ENCODE measurements at regions not wholly inside any gene's neighbourhood (a gene's known extent, or its start where the extent isn't known, plus 50 kb on each side); places are given as distances from the start of the nearest gene placed in this dataset.

DNA sequence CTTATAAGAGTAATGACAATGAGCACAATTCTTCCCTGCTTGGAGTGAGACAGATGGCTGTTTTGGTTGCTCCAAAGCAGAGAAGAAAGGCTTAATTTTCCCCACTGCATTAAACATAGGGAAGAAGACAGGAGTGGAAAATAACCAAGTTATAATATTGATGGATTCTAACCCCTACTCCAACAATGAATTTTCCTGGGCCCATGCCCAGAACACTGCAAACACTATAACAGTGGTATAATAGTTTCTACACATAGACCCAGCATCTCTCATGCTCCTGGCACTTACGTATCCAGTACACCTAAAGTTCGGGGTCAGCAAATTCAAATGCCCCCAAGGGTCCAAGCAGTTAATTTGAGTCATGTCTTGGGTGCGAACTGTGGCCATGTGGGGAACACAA is 613.4 kb downstream of the PLCL1 start (continued):
- TF ChIP-seq, protein P1, sequence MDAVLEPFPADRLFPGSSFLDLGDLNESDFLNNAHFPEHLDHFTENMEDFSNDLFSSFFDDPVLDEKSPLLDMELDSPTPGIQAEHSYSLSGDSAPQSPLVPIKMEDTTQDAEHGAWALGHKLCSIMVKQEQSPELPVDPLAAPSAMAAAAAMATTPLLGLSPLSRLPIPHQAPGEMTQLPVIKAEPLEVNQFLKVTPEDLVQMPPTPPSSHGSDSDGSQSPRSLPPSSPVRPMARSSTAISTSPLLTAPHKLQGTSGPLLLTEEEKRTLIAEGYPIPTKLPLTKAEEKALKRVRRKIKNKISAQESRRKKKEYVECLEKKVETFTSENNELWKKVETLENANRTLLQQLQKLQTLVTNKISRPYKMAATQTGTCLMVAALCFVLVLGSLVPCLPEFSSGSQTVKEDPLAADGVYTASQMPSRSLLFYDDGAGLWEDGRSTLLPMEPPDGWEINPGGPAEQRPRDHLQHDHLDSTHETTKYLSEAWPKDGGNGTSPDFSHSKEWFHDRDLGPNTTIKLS (IDR thresholded peaks at IDR 0.05; ENCODE audit: borderline replicate concordance, low read depth): no peak
- TF ChIP-seq SNRNP70 (optimal IDR thresholded peaks at IDR 0.05; ENCODE audit: low read depth, low read length) (no peak), ZFX (CRISPR knock-in tag; IDR thresholded peaks at IDR 0.05) (no peak)

DNA sequence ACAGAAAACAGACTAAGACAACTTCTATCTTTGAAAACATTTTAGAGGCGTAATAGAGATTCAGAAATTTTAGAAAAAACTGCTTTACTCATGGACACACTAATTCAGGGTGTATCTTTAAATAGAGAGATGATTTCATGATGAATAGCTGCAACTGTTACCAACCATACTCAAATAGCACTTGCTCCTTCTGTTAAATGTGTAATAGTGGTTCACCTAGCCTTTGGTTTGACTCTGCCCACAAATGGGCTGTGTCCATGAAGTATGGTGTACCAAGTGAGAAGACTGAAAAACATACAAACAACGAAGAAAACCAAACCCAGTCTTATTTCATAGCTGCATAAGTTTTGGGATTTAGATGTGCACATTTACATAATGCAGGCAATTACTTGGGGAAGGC is 610.6 kb downstream of the PLCL1 start:
- Histone ChIP-seq H2AFZ (ENCODE audit: low read depth, low read length) (no peak overlapping the region), H3K9me1 (ENCODE audit: control insufficient read depth, insufficient read depth, low read length) (no peaks in the 10 kb centered on the region), H3K4me1 (replicated peaks in 1 of 2; ENCODE audit: control insufficient read depth in 2 of 2, insufficient read depth in 2 of 2, low read length in 2 of 2) (no peaks in the 10 kb centered on the region), H3K9me3 (replicated peaks; ENCODE audit: control insufficient read depth, insufficient read depth, low read depth, low read length) (no peaks in the 10 kb centered on the region), H3K9ac (ENCODE audit: insufficient read depth in 1 of 2, low read depth in 2 of 2, low read length in 2 of 2) (no peak overlapping the region), H3K4me3 (no peak overlapping the region), H3K36me3 (ENCODE audit: control insufficient read depth, insufficient read depth, low read length) (no peaks in the 10 kb centered on the region), H3K79me2 (ENCODE audit: control insufficient read depth, insufficient read depth, low read length) (no peaks in the 10 kb centered on the region), H4K20me1 (replicated peaks; ENCODE audit: control insufficient read depth, insufficient read depth, low read length) (no peaks in the 10 kb centered on the region), H3K27me3 (ENCODE audit: control insufficient read depth in 2 of 2, insufficient read depth in 2 of 2, low read length in 2 of 2) (no peaks in the 10 kb centered on the region), H3K27ac (ENCODE audit: extremely low read depth, low read depth, low read length) (no peak overlapping the region), H3K4me2 (ENCODE audit: insufficient read depth, low read length) (no peak overlapping the region)
- DNase-seq (ENCODE audit: extremely low read depth in 1 of 4, low spot score in 3 of 4): no peak
- WGBS (ENCODE audit: insufficient coverage, low coverage, missing lambda C conversion rate): 0% methylated on average over 2 of the region's 2 CpGs
- in situ Hi-C loops (cut with MboI): no loop called here
- BruUV-seq (replicated peaks): no TSS peak
- ChIA-PET CTCF (ENCODE audit: low intra/inter-chr PET ratio) (no interaction called here), POLR2A (no interaction called here)
- FAIRE-seq: no peak
- ATAC-seq: no peak
- intact Hi-C loops (cut with micrococcal nuclease): no loop called here
- no peak for TF ChIP-seq U2AF2 (optimal IDR thresholded peaks at IDR 0.05; ENCODE audit: low read depth, low read length)
- TF ChIP-seq ZNF354B (CRISPR knock-in tag; IDR thresholded peaks at IDR 0.05): no peak
- no peak for TF ChIP-seq ZNF75A (CRISPR knock-in tag; IDR thresholded peaks at IDR 0.05)
- TF ChIP-seq, protein P2, sequence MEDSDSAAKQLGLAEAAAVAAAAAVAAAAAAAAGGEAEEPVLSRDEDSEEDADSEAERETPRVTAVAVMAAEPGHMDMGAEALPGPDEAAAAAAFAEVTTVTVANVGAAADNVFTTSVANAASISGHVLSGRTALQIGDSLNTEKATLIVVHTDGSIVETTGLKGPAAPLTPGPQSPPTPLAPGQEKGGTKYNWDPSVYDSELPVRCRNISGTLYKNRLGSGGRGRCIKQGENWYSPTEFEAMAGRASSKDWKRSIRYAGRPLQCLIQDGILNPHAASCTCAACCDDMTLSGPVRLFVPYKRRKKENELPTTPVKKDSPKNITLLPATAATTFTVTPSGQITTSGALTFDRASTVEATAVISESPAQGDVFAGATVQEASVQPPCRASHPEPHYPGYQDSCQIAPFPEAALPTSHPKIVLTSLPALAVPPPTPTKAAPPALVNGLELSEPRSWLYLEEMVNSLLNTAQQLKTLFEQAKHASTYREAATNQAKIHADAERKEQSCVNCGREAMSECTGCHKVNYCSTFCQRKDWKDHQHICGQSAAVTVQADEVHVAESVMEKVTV (CRISPR knock-in tag; IDR thresholded peaks at IDR 0.05): no peak
- no peak for TF ChIP-seq POLR2G (IDR thresholded peaks at IDR 0.05; ENCODE audit: low read depth, low read length)
- TF ChIP-seq NBN (IDR thresholded peaks at IDR 0.05; ENCODE audit: low read depth): no peak
- TF ChIP-seq, protein P3, sequence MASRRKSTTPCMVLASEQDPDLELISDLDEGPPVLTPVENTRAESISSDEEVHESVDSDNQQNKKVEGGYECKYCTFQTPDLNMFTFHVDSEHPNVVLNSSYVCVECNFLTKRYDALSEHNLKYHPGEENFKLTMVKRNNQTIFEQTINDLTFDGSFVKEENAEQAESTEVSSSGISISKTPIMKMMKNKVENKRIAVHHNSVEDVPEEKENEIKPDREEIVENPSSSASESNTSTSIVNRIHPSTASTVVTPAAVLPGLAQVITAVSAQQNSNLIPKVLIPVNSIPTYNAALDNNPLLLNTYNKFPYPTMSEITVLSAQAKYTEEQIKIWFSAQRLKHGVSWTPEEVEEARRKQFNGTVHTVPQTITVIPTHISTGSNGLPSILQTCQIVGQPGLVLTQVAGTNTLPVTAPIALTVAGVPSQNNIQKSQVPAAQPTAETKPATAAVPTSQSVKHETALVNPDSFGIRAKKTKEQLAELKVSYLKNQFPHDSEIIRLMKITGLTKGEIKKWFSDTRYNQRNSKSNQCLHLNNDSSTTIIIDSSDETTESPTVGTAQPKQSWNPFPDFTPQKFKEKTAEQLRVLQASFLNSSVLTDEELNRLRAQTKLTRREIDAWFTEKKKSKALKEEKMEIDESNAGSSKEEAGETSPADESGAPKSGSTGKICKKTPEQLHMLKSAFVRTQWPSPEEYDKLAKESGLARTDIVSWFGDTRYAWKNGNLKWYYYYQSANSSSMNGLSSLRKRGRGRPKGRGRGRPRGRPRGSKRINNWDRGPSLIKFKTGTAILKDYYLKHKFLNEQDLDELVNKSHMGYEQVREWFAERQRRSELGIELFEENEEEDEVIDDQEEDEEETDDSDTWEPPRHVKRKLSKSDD (conservative IDR thresholded peaks at IDR 0.05; ENCODE audit: low read length): no peak
- TF ChIP-seq HSF4 (CRISPR knock-in tag; IDR thresholded peaks at IDR 0.05; ENCODE audit: borderline replicate concordance): no peak
- TF ChIP-seq SMARCA4 (IDR thresholded peaks at IDR 0.05): no peak
- TF ChIP-seq CREB1 (IDR thresholded peaks at IDR 0.05): no peak
- TF ChIP-seq CREB1 (CRISPR knock-in tag; IDR thresholded peaks at IDR 0.05): no peak
- TF ChIP-seq JUND (IDR thresholded peaks at IDR 0.05; ENCODE audit: borderline replicate concordance, low read depth, low read length): no peak
- TF ChIP-seq JUND (tag; IDR thresholded peaks at IDR 0.05; ENCODE audit: borderline replicate concordance, low read depth, low read length): no peak
